Uterus (tissue), 3 donors: ENCODE measurements at regions not wholly inside any gene's neighbourhood (a gene's known extent, or its start where the extent isn't known, plus 50 kb on each side); places are given as distances from the start of the nearest gene placed in this dataset.

Experiments
- DNase-seq, 2 donors: peaks; one replicate each; pipeline ENCODE4 v3.0.0-alpha.2; 2019 to 2020
- H3K27ac ChIP-seq, 2 donors: fragments of 200-600 bp; sonication (generic); 1 replicate in 1 of 2; 2 replicates in 1 of 2; pipeline ENCODE4 v1.5.1; 2016 to 2018
- H3K27me3 ChIP-seq, 2 donors: fragments of 200-600 bp; sonication (generic); one replicate each; pipeline ENCODE4 v1.5.1; 2018 to 2019; ENCODE audit warnings: control low read depth in 1 of 2
- H3K36me3 ChIP-seq, 2 donors: fragments of 200-600 bp; sonication (generic); one replicate each; pipeline ENCODE4 v1.5.1; 2019; ENCODE audit warnings: control low read depth in 1 of 2
- H3K4me1 ChIP-seq, 2 donors: fragments of 200-600 bp; sonication (generic); one replicate each; pipeline ENCODE4 v1.5.1; 2018 to 2019; ENCODE audit warnings: control low read depth in 1 of 2
- H3K4me3 ChIP-seq, 2 donors: fragments of 200-600 bp; sonication (generic); 1 replicate in 1 of 2; 2 replicates in 1 of 2; pipeline ENCODE4 v1.5.1; 2018 to 2019; ENCODE audit warnings: mild to moderate bottlenecking in 1 of 2
- H3K9me3 ChIP-seq, 2 donors: fragments of 200-600 bp; sonication (generic); one replicate each; pipeline ENCODE4 v1.5.1; 2019; ENCODE audit warnings: control low read depth in 1 of 2
- CTCF ChIP-seq, 4 experiments: fragments of 200-600 bp in 2 of 4; fragments of 450-650 bp in 2 of 4; sonication (generic) in 2 of 4; IDR thresholded peaks; one replicate each; pipeline ENCODE4 v1.5.1; 2016 to 2019; ENCODE audit warnings: antibody characterized with exemption in 4 of 4, mild to moderate bottlenecking in 2 of 4, moderate library complexity in 1 of 4
- POLR2A ChIP-seq, 2 donors: fragments of 450-650 bp; IDR thresholded peaks; one replicate each; pipeline ENCODE4 v1.6.1; 2016; ENCODE audit warnings: antibody characterized with exemption in 2 of 2, mild to moderate bottlenecking in 1 of 2, moderate library complexity in 1 of 2
- intact Hi-C: fragments of 100-400 bp; cut with DNase I; formaldehyde crosslinking; loops from one replicate; pipeline ENCODE4 v1.15.1; 2023; ENCODE audit warnings: low total_unique reads
- donor health status: DM: yes; HTN: yes; CAD: no.

GRCh38 chr1:56442290-56442877, 137.0 kb downstream of the PLPP3 start:
- no peak for TF ChIP-seq POLR2A (IDR thresholded peaks at IDR 0.05)
- TF ChIP-seq CTCF (IDR thresholded peaks at IDR 0.05) = no peak
- no peaks in the 10 kb centered on the region for H3K4me1 ChIP-seq
- no peaks in the 10 kb centered on the region for H3K9me3 ChIP-seq
- H3K36me3 ChIP-seq = no peaks in the 10 kb centered on the region
- intact Hi-C loops = no loop called here
- no peak overlapping the region for H3K4me3 ChIP-seq
- no peak for DNase-seq
- no peak overlapping the region for H3K27ac ChIP-seq
- H3K27me3 ChIP-seq = no peaks in the 10 kb centered on the region

- Histone ChIP-seq H3K9me3 (no peaks in the 10 kb centered on the region), H3K4me1 (no peaks in the 10 kb centered on the region), H3K27ac (no peak overlapping the region), H3K4me3 (no peak overlapping the region), H3K36me3 (no peaks in the 10 kb centered on the region), H3K27me3 (no peaks in the 10 kb centered on the region)
- DNase-seq = no peak
- TF ChIP-seq CTCF (IDR thresholded peaks at IDR 0.05) (no peak), POLR2A (IDR thresholded peaks at IDR 0.05) (no peak)
- intact Hi-C loops = no loop called here
Observed at GRCh38 chr1:56441601-56442000, 137.8 kb downstream of the PLPP3 start.

- no peak for DNase-seq
- Histone ChIP-seq H3K36me3 (no peaks in the 10 kb centered on the region), H3K27ac (no peak overlapping the region), H3K4me3 (no peak overlapping the region), H3K4me1 (no peaks in the 10 kb centered on the region), H3K27me3 (no peaks in the 10 kb centered on the region), H3K9me3 (no peaks in the 10 kb centered on the region)
- intact Hi-C loops = no loop called here
- TF ChIP-seq CTCF (IDR thresholded peaks at IDR 0.05) (no peak), POLR2A (IDR thresholded peaks at IDR 0.05) (no peak)
Observed at GRCh38 chr1:56439610-56440264, 139.6 kb downstream of the PLPP3 start.

- H3K4me1 ChIP-seq = no peaks in the 10 kb centered on the region
- H3K27ac ChIP-seq = no peak overlapping the region
- H3K36me3 ChIP-seq = no peaks in the 10 kb centered on the region
- no peak for TF ChIP-seq POLR2A (IDR thresholded peaks at IDR 0.05)
- TF ChIP-seq CTCF (IDR thresholded peaks at IDR 0.05) = no peak
- no peak overlapping the region for H3K4me3 ChIP-seq
- no peaks in the 10 kb centered on the region for H3K27me3 ChIP-seq
- intact Hi-C loops = no loop called here
- no peak for DNase-seq
- H3K9me3 ChIP-seq = no peaks in the 10 kb centered on the region
Observed at GRCh38 chr1:56438901-56439551, 140.3 kb downstream of the PLPP3 start.

- intact Hi-C loops = no loop called here
- no peak for DNase-seq
- Histone ChIP-seq H3K9me3 (no peaks in the 10 kb centered on the region), H3K27me3 (no peaks in the 10 kb centered on the region), H3K36me3 (no peaks in the 10 kb centered on the region), H3K4me3 (no peak overlapping the region), H3K27ac (no peak overlapping the region), H3K4me1 (no peaks in the 10 kb centered on the region)
- TF ChIP-seq CTCF (IDR thresholded peaks at IDR 0.05) = no peak
Observed at GRCh38 chr1:56437959-56438358, 141.4 kb downstream of the PLPP3 start.
